IMR-90 (cell line): ENCODE measurements at regions not wholly inside any gene's neighbourhood (a gene's known extent, or its start where the extent isn't known, plus 50 kb on each side); places are given as distances from the start of the nearest gene placed in this dataset.

ENCODE experiments used
- ATAC-seq: fragments of 200-7000 bp; cut with Tn5 transposase; 2 replicates; pipeline ENCODE4 v1.9.1; 2020; ENCODE audit warnings: low read depth, mild to moderate bottlenecking, moderate library complexity
- BruUV-seq: library from RNA; stranded (reverse); fragments of 400-500 nt; replicated peaks from 2 replicates; lab custom pipeline; 2021; lab: Mats Ljungman, UMichigan
- CTCF ChIA-PET: fragments of 300-600 bp; formaldehyde crosslinking; extraction: SDS; loops from one replicate; lab custom pipeline; 2021; ENCODE audit warnings: antibody characterized with exemption; lab: Yijun Ruan, JAX
- POLR2A ChIA-PET: fragments of 300-600 bp; sonication (Branson Sonifier 250); formaldehyde crosslinking; loops from one replicate; lab custom pipeline; 2022; ENCODE audit warnings: antibody characterized with exemption; ENCODE audit not compliant: unreplicated experiment; lab: Charles Lee
- DNase-seq: peaks from one replicate; pipeline ENCODE4 v3.0.0; 2013
- H2AFZ ChIP-seq: replicated peaks from 2 replicates; pipeline ENCODE3; 2013; ENCODE audit warnings: low read length, mild to moderate bottlenecking; ENCODE audit not compliant: poor library complexity
- H2AK5ac ChIP-seq: 2 replicates; pipeline ENCODE4 v1.6.1; 2013; ENCODE audit warnings: low read depth, low read length, inconsistent platforms
- H2AK9ac ChIP-seq: replicated peaks from 2 replicates; pipeline ENCODE3; 2013; ENCODE audit warnings: mild to moderate bottlenecking, low read depth, low read length, moderate library complexity; ENCODE audit not compliant: poor library complexity
- H2BK120ac ChIP-seq: 2 replicates; pipeline ENCODE4 v1.6.1; 2013; ENCODE audit warnings: low read depth, low read length, inconsistent platforms
- H2BK15ac ChIP-seq: 3 replicates; pipeline ENCODE4 v1.6.1; 2013; ENCODE audit warnings: low read depth, low read length, inconsistent platforms
- H2BK20ac ChIP-seq: 2 replicates; pipeline ENCODE4 v1.6.1; 2013; ENCODE audit warnings: low read depth, mild to moderate bottlenecking, inconsistent platforms, low read length, moderate library complexity
- H2BK5ac ChIP-seq: 2 replicates; pipeline ENCODE4 v1.6.1; 2013; ENCODE audit warnings: mild to moderate bottlenecking, low read depth, low read length, inconsistent platforms; ENCODE audit not compliant: poor library complexity, severe bottlenecking
- H3K14ac ChIP-seq: replicated peaks from 2 replicates; pipeline ENCODE4 v1.6.1; 2013; ENCODE audit warnings: low read depth, low read length, inconsistent platforms
- H3K18ac ChIP-seq: 2 replicates; pipeline ENCODE4 v1.6.1; 2013; ENCODE audit warnings: low read depth, low read length, control low read depth
- H3K23ac ChIP-seq: 2 replicates; pipeline ENCODE4 v1.6.1; 2013; ENCODE audit warnings: low read depth, low read length, inconsistent platforms
- H3K27ac ChIP-seq: 2 replicates; pipeline ENCODE4 v1.5.1; 2013; ENCODE audit warnings: mild to moderate bottlenecking, control low read depth, low read length; ENCODE audit not compliant: insufficient read depth
- H3K27me3 ChIP-seq: 2 replicates; pipeline ENCODE4 v1.6.1; 2013; ENCODE audit warnings: low read length; ENCODE audit not compliant: control insufficient read depth, insufficient read depth
- H3K36me3 ChIP-seq: 2 replicates; pipeline ENCODE4 v1.6.1; 2013; ENCODE audit warnings: low read length, mixed read lengths; ENCODE audit not compliant: control insufficient read depth, insufficient read depth
- H3K4ac ChIP-seq: 2 replicates; pipeline ENCODE4 v1.6.1; 2013; ENCODE audit warnings: low read depth, low read length, inconsistent platforms
- H3K4me1 ChIP-seq: 2 replicates; pipeline ENCODE4 v1.6.1; 2013; ENCODE audit warnings: low read length, mixed read lengths; ENCODE audit not compliant: control insufficient read depth, insufficient read depth
- H3K4me2 ChIP-seq: 2 replicates; pipeline ENCODE4 v1.6.1; 2013; ENCODE audit warnings: low read depth, mild to moderate bottlenecking, control low read depth, low read length, moderate library complexity
- H3K4me3 ChIP-seq: 2 replicates; pipeline ENCODE4 v1.5.1; 2013; ENCODE audit warnings: low read depth, mild to moderate bottlenecking, control low read depth, low read length, moderate library complexity; ENCODE audit not compliant: insufficient read depth
- H3K56ac ChIP-seq: 2 replicates; pipeline ENCODE4 v1.6.1; 2013; ENCODE audit warnings: low read length, inconsistent platforms; ENCODE audit not compliant: insufficient read depth; ENCODE audit errors: extremely low read depth
- H3K79me1 ChIP-seq, 2 experiments: 2 replicates each; pipeline ENCODE4 v1.6.1; 2013; ENCODE audit warnings: low read length in 2 of 2, inconsistent platforms in 1 of 2, low read depth in 1 of 2
- H3K9ac ChIP-seq: 2 replicates; pipeline ENCODE4 v1.6.1; 2013; ENCODE audit warnings: low read depth, low read length, control low read depth
- H3K9me1 ChIP-seq: 2 replicates; pipeline ENCODE4 v1.6.1; 2013; ENCODE audit warnings: low read length, inconsistent platforms; ENCODE audit not compliant: insufficient read depth
- H3K9me3 ChIP-seq: 2 replicates; pipeline ENCODE4 v1.6.1; 2013; ENCODE audit warnings: low read length; ENCODE audit not compliant: control insufficient read depth, insufficient read depth
- H4K20me1 ChIP-seq: 2 replicates; pipeline ENCODE4 v1.6.1; 2013; ENCODE audit warnings: low read length, inconsistent platforms; ENCODE audit not compliant: insufficient read depth
- H4K5ac ChIP-seq: 2 replicates; pipeline ENCODE4 v1.6.1; 2013; ENCODE audit warnings: mild to moderate bottlenecking, low read depth, low read length, control low read depth
- H4K8ac ChIP-seq, 2 experiments: 2 replicates each; pipeline ENCODE4 v1.6.1; 2013; ENCODE audit warnings: low read depth in 2 of 2, low read length in 2 of 2, control low read depth in 1 of 2, inconsistent platforms in 1 of 2
- H4K91ac ChIP-seq: 2 replicates; pipeline ENCODE4 v1.6.1; 2013; ENCODE audit warnings: low read depth, low read length, inconsistent platforms; ENCODE audit not compliant: insufficient read depth
- BHLHE40 ChIP-seq: fragments of 150-350 bp; IDR thresholded peaks from 2 replicates; pipeline ENCODE4 v1.6.1; 2016; ENCODE audit warnings: mild to moderate bottlenecking, low read depth, low read length
- CEBPB ChIP-seq: IDR thresholded peaks from 2 replicates; pipeline ENCODE4 v1.6.1; 2012; ENCODE audit warnings: low read depth, low read length, improper control_type of control experiment
- CHD1 ChIP-seq: IDR thresholded peaks from 2 replicates; pipeline ENCODE4 v1.6.1; 2012; ENCODE audit warnings: low read depth, low read length, improper control_type of control experiment
- CTCF ChIP-seq: conservative IDR thresholded peaks from 2 replicates; pipeline ENCODE4 v1.5.1; 2012; ENCODE audit warnings: mild to moderate bottlenecking, low read depth, low read length, improper control_type of control experiment
- ELK1 ChIP-seq: fragments of 150-350 bp; IDR thresholded peaks from 2 replicates; pipeline ENCODE4 v1.6.1; 2016; ENCODE audit warnings: low read depth, mild to moderate bottlenecking, low read length, moderate library complexity, borderline replicate concordance
- FOS ChIP-seq: fragments of 150-350 bp; IDR thresholded peaks from 2 replicates; pipeline ENCODE4 v1.6.1; 2016; ENCODE audit warnings: low read depth, low read length
- MAFK ChIP-seq: IDR thresholded peaks from 2 replicates; pipeline ENCODE4 v1.6.1; 2012; ENCODE audit warnings: low read depth, low read length, improper control_type of control experiment
- MAZ ChIP-seq: IDR thresholded peaks from 2 replicates; pipeline ENCODE4 v1.6.1; 2012; ENCODE audit warnings: low read depth, mild to moderate bottlenecking, low read length, improper control_type of control experiment, moderate library complexity, borderline replicate concordance
- MXI1 ChIP-seq: IDR thresholded peaks from 2 replicates; pipeline ENCODE4 v1.6.1; 2012; ENCODE audit warnings: low read depth, mild to moderate bottlenecking, low read length, moderate library complexity, borderline replicate concordance
- NFE2L2 ChIP-seq: fragments of 150-350 bp; IDR thresholded peaks from 2 replicates; pipeline ENCODE4 v1.6.1; 2016; ENCODE audit warnings: low read depth, mild to moderate bottlenecking, low read length
- POLR2A ChIP-seq: IDR thresholded peaks from 2 replicates; pipeline ENCODE4 v1.6.1; 2012; ENCODE audit warnings: mild to moderate bottlenecking, low read depth, low read length
- RAD21 ChIP-seq: IDR thresholded peaks from 2 replicates; pipeline ENCODE4 v1.6.1; 2012; ENCODE audit warnings: low read length, improper control_type of control experiment
- RCOR1 ChIP-seq: IDR thresholded peaks from 2 replicates; pipeline ENCODE4 v1.6.1; 2012; ENCODE audit warnings: mild to moderate bottlenecking, low read length, improper control_type of control experiment; ENCODE audit not compliant: insufficient replicate concordance
- RFX5 ChIP-seq: IDR thresholded peaks from 2 replicates; pipeline ENCODE4 v1.8.0; 2012; ENCODE audit warnings: low read depth, mild to moderate bottlenecking, low read length, moderate library complexity
- SMC3 ChIP-seq: fragments of 150-350 bp; IDR thresholded peaks from 2 replicates; pipeline ENCODE4 v1.6.1; 2016; ENCODE audit warnings: low read depth, mild to moderate bottlenecking, antibody characterized with exemption, low read length, moderate library complexity
- USF2 ChIP-seq: fragments of 150-350 bp; IDR thresholded peaks from 2 replicates; pipeline ENCODE4 v1.6.1; 2017; ENCODE audit warnings: mild to moderate bottlenecking, antibody characterized with exemption, low read length, low read depth
- WGBS, 2 experiments: methylation state at CpG; one replicate each; pipeline versions ENCODE4 v1.1.5 to v1.1.7; 2013; ENCODE audit warnings: missing lambda C conversion rate in 2 of 2; ENCODE audit not compliant: insufficient read length in 1 of 2; ENCODE audit errors: extremely low coverage in 2 of 2; 5-methylcytosine and 5-hydroxymethylcytosine counted together
- dilution Hi-C: fragments of 300-500 bp; cut with HindIII; formaldehyde crosslinking; loops from one replicate; pipeline ENCODE4 v1.14.3; 2018; ENCODE audit warnings: low sequenced_read_pairs; ENCODE audit not compliant: unreplicated experiment
- in situ Hi-C: fragments of 300-500 bp; cut with MboI; formaldehyde crosslinking; loops from 3 replicates; pipeline ENCODE4 v1.14.3; 2019; ENCODE audit warnings: low sequenced_read_pairs, inconsistent platforms, mixed read lengths
- intact Hi-C: fragments of 100-400 bp; cut with micrococcal nuclease; formaldehyde crosslinking; loops from 2 replicates; pipeline ENCODE4 v1.10.0; 2022

GRCh38 chr7:84642611-84643010, 448.0 kb upstream of the SEMA3A start:
- H4K5ac ChIP-seq = no peak overlapping the region
- no peak for TF ChIP-seq MAZ
- no peak for TF ChIP-seq CEBPB
- TF ChIP-seq RAD21 = no peak
- TF ChIP-seq CHD1 = no peak
- TF ChIP-seq SMC3 = no peak
- no peak for TF ChIP-seq MXI1
- TF ChIP-seq CTCF = no peak
- no peak for TF ChIP-seq BHLHE40
- TF ChIP-seq ELK1 = no peak
- TF ChIP-seq MAFK = no peak
- no peak for TF ChIP-seq RCOR1
- no peak for TF ChIP-seq RFX5
- no peak for TF ChIP-seq USF2
- TF ChIP-seq POLR2A = no peak
- no peak for TF ChIP-seq NFE2L2
- no peak for TF ChIP-seq FOS
- no CpG with 5 or more reads among the region's 3 CpGs for WGBS, 2 experiments
- peaks cover under 1% of the 10 kb centered on the region; the same call in 1 of the 2 replicates for H3K9me1 ChIP-seq
- no peaks in the 10 kb centered on the region for H3K27me3 ChIP-seq
- no peak overlapping the region for H2AK5ac ChIP-seq
- H4K20me1 ChIP-seq = no peaks in the 10 kb centered on the region
- in situ Hi-C loops (loop anchor here (25.0 kb wide), 1 partner anchor 370 kb away; no protein-coding TSS in a partner anchor), intact Hi-C loops (loop anchor here (10.0 kb wide), 1 partner anchor 372 kb away; no protein-coding TSS in a partner anchor), dilution Hi-C loops (no loop called here)
- H3K36me3 ChIP-seq = no peaks in the 10 kb centered on the region
- ChIA-PET POLR2A (no interaction called here), CTCF (no interaction called here)
- no peak overlapping the region for H3K27ac ChIP-seq
- ATAC-seq (no peak), DNase-seq (no peak)
- H3K9me3 ChIP-seq = no peaks in the 10 kb centered on the region
- H2AFZ ChIP-seq = no peak overlapping the region
- H4K8ac ChIP-seq = peak overlapping the region in 1 of 2 experiments; percentile 67; a peak in 1 of 4 replicates
- no peak overlapping the region for H3K4ac ChIP-seq
- no peak overlapping the region for H3K23ac ChIP-seq
- no TSS peak for BruUV-seq
- H3K79me1 ChIP-seq = no peaks in the 10 kb centered on the region
- H2AK9ac ChIP-seq = no peak overlapping the region
- peaks cover 3% of the 10 kb centered on the region for H3K4me1 ChIP-seq
- H3K4me2 ChIP-seq = no peak overlapping the region
- H2BK5ac ChIP-seq = no peak overlapping the region
- peak overlapping the region; percentile 74; the same call in 1 of the 2 replicates for H2BK120ac ChIP-seq
- H3K9ac ChIP-seq = no peak overlapping the region
- H3K14ac ChIP-seq = 0 out of 2 replicates have a peak overlapping the region, but pooled peaks have one; percentile 52
- H3K4me3 ChIP-seq = no peak overlapping the region
- H2BK20ac ChIP-seq = peak overlapping the region; percentile 50; the same call in 1 of the 2 replicates
- H3K18ac ChIP-seq = no peak overlapping the region; the same call in 1 of the 2 replicates
- no peak overlapping the region for H3K56ac ChIP-seq
- no peak overlapping the region for H4K91ac ChIP-seq
- no peak overlapping the region; the same call in 2 of the 3 replicates for H2BK15ac ChIP-seq
